NB4 (cell line): ENCODE measurements at regions not wholly inside any gene's neighbourhood (a gene's known extent, or its start where the extent isn't known, plus 50 kb on each side); places are given as distances from the start of the nearest gene placed in this dataset.

Experiments
- DNase-seq: peaks from one replicate; pipeline ENCODE4 v3.0.0; 2010; ENCODE audit warnings: low read depth
- H3K4me3 ChIP-seq: one replicate; pipeline ENCODE4 v1.5.1; 2011; ENCODE audit warnings: mild to moderate bottlenecking, low read depth, low read length, moderate library complexity
- MAX ChIP-seq: IDR thresholded peaks from 2 replicates; pipeline ENCODE4 v1.6.1; 2011; ENCODE audit warnings: low read depth, low read length
- MYC ChIP-seq: IDR thresholded peaks from 2 replicates; pipeline ENCODE4 v1.6.1; 2011; ENCODE audit warnings: low read depth, low read length
- POLR2A ChIP-seq: IDR thresholded peaks from 2 replicates; pipeline ENCODE4 v1.6.1; 2011; ENCODE audit warnings: mild to moderate bottlenecking; ENCODE audit not compliant: insufficient read length; ENCODE audit errors: extremely low read depth
- TF ChIP-seq, protein P1 (sequence below): IDR thresholded peaks from one replicate; pipeline ENCODE4 v1.5.1; 2012; ENCODE audit warnings: low read depth, low read length

DNA sequence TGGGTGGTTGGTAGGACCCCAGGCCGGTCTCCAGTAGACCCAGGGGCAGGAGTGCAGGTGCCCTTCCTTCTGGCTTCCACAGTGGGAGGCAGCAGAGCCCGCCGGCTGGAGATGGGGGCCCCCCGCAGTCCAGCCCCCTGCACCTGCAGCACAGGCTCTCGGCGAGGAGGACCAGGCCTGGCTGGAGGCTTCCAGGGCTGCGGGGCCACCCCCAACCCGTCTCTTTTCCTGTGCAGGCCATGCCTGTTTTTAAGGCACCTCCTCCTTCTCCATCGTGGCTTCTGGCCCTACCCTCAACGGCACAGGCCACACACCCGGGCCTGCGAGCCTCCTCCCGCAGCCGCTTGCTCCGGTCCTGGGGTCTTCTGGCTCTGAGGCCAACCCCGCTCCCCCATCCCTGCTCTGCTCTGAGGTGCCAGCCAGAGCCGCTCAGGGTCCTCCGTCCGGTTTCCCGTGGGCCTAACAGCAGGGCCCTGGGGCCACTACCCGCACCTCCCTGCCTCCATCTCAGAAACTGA lies 77.2 kb upstream of the ANKRD10 start:
- TF ChIP-seq, protein P1, sequence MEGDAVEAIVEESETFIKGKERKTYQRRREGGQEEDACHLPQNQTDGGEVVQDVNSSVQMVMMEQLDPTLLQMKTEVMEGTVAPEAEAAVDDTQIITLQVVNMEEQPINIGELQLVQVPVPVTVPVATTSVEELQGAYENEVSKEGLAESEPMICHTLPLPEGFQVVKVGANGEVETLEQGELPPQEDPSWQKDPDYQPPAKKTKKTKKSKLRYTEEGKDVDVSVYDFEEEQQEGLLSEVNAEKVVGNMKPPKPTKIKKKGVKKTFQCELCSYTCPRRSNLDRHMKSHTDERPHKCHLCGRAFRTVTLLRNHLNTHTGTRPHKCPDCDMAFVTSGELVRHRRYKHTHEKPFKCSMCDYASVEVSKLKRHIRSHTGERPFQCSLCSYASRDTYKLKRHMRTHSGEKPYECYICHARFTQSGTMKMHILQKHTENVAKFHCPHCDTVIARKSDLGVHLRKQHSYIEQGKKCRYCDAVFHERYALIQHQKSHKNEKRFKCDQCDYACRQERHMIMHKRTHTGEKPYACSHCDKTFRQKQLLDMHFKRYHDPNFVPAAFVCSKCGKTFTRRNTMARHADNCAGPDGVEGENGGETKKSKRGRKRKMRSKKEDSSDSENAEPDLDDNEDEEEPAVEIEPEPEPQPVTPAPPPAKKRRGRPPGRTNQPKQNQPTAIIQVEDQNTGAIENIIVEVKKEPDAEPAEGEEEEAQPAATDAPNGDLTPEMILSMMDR = no peak
- TF ChIP-seq MYC (no peak), MAX (no peak), POLR2A (no peak)
- no peak overlapping the region for H3K4me3 ChIP-seq
- no peak for DNase-seq

- no peak for DNase-seq
- TF ChIP-seq, protein P1 = no peak
- no peak for TF ChIP-seq MAX
- no peak for TF ChIP-seq POLR2A
- no peak for TF ChIP-seq MYC
- H3K4me3 ChIP-seq = no peak overlapping the region
Measured at GRCh38 chr13:110989331-110989730, 74.5 kb upstream of the ANKRD10 start.

GRCh38 chr13:110985541-110985940 lies 70.7 kb upstream of the ANKRD10 start:
- no peak for TF ChIP-seq MAX
- TF ChIP-seq MYC = no peak
- no peak for TF ChIP-seq POLR2A
- TF ChIP-seq, protein P1 = no peak
- H3K4me3 ChIP-seq = no peak overlapping the region
- DNase-seq = no peak

DNA sequence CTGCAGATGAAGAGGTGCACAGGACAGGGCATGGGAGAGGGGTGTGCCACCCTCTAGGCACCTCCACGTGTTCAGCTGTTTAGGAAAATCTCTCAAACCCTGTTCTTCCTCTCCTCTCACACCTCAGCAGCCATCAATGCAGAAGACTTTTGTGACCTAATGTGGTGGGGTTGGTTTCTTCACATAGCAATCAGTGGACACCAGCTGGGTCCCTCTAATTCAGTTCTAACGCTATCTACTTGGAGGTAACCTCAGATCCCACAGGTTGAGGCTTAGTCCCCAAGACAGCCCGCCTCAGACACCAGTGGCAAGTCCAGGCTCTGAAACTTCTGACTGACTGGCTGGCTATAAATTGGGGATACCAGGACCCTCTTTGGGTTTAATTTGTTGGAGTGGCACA lies 69.9 kb upstream of the ANKRD10 start:
- no peak for DNase-seq
- TF ChIP-seq MYC (no peak), POLR2A (no peak), MAX (no peak)
- TF ChIP-seq, protein P1 = no peak
- H3K4me3 ChIP-seq = no peak overlapping the region

GRCh38 chr13:110984381-110984780 lies 69.5 kb upstream of the ANKRD10 start:
- DNase-seq = no peak
- TF ChIP-seq, protein P1 = no peak
- TF ChIP-seq POLR2A (no peak), MAX (no peak), MYC (no peak)
- no peak overlapping the region for H3K4me3 ChIP-seq

- TF ChIP-seq POLR2A (no peak), MYC (no peak), MAX (no peak)
- TF ChIP-seq, protein P1 = no peak
- no peak overlapping the region for H3K4me3 ChIP-seq
- DNase-seq = no peak
Measured at GRCh38 chr13:110983241-110983640, 68.4 kb upstream of the ANKRD10 start.
